ENCODE measurements at regions not wholly inside any gene's neighbourhood (a gene's known extent, or its start where the extent isn't known, plus 50 kb on each side); places are given as distances from the start of the nearest gene placed in this dataset.

GRCh38 chr9:134967547-134967930, 49.8 kb upstream of the FCN1 start:
- peak; percentile 49 for DNase-seq

DNA sequence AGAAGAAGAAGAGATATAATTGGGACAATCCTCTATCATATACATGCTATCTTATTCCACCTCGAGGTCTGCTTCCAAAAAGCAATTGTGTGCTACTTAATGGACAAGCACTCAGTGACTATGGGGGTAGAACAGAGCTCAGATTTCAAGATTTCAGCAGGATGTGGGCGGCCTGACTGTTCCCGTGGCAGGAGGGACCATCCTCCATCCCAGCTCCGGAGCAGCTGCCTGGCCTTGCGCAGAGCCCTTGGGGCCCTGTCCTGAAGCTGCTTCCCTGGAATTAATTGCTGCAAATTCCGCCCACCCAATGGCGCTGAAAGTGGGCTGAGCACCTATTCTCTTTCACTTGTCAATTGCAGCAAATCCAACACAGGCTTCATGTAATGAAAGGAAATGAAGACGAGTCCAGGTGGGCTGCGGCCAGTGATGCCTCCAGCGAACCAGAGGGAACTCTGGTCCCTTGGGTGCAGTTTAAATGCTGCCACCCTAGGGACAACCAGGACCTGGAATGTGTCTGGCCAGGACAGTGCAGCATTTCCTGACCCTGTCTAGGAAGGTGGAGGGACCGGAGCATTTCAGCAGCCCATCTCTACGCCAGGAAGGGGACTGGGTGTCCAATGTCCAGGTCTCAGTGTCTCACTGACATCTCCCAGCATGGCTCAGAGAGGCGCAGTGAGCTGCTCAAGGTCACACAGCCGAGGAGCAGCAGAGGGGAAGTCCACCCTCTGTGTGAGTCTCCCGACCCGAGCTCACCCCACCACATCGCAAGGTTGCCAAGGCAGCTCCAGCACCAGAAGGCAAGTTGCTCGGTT, 50.5 kb upstream of the FCN1 start:
- no peak for DNase-seq

- DNase-seq = no peak
Measured at GRCh38 chr9:134968823-134969090, 51.0 kb upstream of the FCN1 start.

DNA sequence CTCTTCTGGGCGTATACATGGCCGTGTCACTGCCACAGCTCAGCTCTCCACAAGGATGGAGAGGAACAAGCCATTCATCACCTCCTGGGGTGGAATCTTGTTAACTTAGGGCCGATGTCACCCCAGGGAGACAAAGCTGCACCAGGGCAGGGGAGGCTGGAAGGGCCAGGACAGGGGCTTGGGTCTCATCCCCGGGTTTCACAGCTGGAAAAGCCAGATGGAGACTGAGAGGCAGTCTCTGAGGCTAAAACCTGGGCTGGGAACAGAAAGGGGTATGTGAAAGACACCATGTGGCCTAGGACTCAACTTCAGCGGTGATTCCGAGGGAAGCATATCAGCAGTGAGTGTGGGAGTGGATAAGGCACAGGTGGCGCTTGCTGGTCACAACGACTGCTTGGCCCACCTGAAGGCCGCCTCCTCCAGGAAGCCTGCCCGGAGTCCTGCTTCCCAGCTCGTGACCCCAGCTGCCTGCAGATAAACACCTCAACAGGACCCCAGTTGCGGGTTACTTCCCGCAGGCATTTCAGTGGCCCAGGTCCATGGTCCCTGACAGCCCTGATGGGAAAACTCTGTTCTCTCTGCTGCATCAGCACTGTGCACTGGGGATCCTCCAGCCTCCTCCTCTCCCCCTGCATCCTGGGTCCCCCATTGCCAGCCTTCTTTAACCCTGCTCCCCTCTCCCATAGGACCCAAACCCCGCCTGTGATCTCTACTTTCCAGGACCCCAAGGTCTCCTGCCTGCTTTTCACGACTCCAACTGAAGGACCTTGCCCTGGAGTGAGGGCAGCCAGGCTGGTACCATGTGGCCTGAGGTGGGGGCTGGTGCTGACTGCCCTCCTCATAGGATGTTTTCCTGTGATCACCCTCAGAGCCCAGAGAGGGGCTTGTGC, 51.7 kb upstream of the FCN1 start:
- no peak for DNase-seq

DNA sequence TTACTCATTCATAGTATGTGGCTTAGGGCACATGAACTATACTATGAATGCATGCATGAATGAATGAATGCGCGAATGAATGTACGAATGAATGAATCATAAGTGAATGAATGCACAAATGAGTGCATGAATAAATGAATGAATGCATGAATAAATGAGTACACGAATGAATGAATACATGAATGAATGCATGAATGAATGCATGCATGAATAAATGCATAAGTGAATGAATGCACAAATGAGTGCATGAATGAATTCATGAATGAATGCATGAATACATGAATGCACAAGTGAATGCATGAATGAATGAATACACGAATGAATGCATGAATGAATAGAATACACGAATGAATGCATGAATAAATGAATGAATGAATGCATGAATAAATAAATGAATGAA, 52.5 kb upstream of the FCN1 start:
- no peak for DNase-seq

GRCh38 chr9:134970719-134971118, 53.0 kb upstream of the FCN1 start:
- DNase-seq = no peak

- no peak for DNase-seq
Measured at GRCh38 chr9:134971196-134971595, 53.5 kb upstream of the FCN1 start.

DNA sequence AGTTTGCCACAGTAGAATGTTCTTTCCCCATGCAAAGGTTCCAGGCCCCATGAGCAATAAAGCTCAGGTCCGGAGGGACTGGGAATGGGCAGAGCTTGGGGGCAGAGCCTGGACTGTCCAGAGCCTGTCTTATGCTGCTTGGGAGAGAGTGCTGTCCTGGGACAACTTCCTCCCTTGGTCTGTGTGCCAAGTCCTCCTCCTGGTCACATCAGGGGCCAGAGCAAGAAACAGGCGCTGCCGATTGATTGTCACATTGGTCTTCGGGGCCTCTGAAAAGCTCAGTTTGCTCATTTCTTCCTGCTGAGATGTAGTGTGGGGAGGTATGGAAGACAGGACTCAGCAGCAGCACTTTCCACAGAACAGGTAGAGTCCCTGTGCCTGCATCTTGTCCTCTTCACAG, 54.0 kb upstream of the FCN1 start:
- DNase-seq = no peak

DNA sequence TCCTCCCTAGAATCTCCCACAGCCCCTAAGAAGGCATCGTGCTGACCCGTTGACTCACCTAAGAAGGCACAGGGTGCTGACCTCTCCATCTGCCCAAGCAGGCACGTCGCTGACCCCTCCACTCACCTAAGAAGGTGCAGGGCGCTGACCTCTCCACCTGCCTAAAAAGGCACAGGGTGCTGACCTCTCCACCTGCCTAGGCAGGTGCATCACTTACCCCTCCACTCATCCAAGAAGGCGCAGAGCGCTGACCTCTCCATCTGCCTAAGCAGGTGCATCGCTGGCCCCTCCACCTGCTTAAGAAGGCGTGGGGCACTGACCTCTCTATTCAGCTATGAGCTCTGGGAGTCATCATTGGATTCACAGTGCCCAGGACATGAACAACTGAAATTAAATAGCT, 54.4 kb upstream of the FCN1 start:
- no peak for DNase-seq

GRCh38 chr9:134975253-134975652, 57.5 kb upstream of the FCN1 start:
- DNase-seq = no peak

DNA sequence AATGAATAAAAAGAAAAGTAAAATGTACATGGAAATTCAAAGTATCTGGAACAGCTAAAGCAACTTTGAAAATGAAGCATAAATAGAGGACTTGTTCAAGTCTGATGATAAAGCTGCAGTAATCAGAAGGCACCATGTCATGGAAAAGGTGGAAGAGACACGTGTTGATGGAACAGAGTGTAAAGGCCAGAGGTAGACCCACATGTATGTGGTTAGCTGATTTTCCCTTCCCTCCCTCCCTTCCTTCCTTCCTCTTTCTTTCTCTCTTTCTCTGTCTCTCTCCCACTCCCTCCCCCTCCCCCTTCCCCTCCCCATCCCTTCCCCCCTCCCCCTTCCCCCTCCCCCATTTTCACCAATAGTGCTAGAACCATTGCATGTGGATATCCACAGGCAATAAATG, 58.7 kb upstream of the FCN1 start:
- DNase-seq = no peak

DNA sequence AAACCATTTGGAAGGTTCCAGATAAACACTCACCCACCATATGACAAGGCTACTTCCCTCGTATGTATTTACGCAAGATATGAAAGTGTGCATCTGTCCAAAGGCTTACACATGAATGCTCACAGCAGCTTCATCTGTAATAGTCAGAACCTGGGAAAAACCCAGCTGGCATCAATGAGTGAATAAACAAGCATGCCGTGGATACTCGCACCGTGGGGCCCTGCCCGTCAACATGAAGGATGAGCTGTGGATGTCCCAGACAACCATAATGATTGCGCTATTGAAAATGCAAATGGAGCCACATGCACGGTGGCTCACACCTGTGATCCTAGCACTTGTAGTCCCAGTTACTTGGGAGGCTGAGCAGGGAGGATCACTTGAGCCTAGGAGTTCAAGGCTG, 60.6 kb upstream of the FCN1 start:
- no peak for DNase-seq

DNA sequence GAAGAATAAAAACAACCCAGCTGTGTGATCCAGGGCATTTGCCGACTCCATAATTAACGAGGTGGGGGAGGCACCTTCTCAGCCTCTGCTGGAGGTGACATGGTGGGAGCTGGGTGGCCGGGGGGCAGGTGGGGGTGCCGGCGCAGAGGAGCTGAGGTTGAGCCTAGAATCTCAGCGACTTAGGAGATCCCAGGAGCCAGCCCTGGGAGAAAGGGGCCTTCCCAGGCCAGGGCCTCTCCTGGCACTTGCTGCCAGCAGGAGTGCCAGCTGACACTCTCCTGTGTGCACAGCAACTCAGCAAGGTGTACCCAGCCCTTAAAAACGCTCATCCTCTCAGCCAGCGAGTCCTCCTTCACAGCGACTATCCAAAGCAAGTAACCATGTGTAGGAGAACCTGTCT, 62.8 kb upstream of the FCN1 start:
- DNase-seq = no peak

GRCh38 chr9:134980991-134981390, 63.3 kb upstream of the FCN1 start:
- no peak for DNase-seq

DNA sequence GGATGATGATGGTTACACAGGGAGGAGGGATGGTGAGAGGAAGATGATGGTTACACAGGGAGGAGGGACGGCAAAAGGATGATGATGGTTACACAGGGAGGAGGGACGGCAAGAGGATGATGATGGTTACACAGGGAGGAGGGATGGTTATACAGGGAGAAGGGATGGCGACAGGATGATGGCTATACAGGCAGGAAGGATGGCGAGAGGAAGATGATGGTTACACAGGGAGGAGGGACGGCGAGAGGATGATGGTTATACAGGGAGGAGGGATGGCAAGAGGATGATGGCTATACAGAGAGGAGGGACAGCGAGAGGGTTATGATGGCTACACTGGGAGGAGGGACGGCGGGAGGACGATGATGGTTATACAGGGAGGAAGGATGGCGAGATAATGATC, 64.1 kb upstream of the FCN1 start:
- no peak for DNase-seq

- DNase-seq = no peak
Measured at GRCh38 chr9:134982311-134982710, 64.6 kb upstream of the FCN1 start.

DNA sequence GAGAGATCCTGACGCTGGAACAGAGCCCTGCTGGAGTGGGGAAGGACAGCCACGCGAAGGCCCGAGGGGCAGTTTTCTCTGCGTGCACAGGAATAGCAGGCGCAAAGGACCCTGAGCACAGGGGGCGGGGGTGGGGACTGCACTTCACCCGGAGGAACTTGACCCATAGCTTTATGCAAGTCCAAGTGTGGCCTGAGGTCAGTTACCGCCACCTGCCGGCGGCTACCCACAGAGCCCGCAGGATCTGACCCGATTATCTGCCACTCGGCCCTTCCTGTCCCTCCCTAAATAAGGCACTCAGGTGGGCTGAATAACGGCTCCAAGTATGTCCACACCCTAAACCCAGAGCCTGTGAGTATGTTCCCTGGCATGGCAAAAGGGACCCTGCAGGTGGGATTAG, 65.4 kb upstream of the FCN1 start:
- peak; percentile 63 for DNase-seq

DNA sequence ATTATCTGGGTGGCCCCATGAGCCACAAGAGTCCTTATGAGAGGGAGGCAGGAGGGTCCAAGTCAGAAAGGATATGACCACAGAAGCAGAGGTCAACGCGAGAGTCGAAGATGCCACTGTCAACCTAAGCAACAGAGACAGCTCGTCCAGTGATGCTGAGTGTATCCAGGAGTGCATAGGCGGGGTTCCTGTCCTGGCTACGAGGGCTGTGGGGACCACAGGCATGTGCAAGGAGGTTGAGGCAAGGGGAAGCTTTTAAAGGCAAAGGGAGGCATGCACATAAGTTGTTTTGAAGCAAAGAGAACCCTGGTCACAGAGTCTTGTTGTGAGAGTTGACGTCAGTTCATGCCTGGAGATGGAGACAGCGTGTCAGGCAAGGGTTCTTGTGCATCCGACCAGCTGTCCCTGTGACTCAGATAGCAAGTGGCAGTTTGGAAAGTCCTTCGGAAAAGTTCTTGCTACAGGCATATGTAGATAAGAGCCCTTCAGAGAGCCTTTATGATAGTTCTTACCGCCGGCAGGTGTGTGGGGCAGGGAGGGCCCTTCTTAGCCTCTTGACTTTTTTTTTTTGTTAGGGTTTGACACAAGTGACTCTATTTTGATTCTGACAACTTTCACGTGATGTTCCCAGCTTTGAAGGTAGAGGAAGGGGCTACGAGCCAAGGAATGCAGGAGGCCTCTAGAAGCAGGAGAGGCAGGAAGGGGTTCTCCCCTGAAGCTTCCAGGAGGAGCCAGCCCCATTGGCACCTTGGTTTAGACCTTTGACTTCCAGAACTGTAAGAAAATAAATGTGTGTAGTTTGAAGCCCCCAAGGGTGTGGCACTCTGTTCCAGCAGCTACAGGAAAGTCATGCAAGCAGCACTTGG, 66.0 kb upstream of the FCN1 start:
- no peak for DNase-seq

DNA sequence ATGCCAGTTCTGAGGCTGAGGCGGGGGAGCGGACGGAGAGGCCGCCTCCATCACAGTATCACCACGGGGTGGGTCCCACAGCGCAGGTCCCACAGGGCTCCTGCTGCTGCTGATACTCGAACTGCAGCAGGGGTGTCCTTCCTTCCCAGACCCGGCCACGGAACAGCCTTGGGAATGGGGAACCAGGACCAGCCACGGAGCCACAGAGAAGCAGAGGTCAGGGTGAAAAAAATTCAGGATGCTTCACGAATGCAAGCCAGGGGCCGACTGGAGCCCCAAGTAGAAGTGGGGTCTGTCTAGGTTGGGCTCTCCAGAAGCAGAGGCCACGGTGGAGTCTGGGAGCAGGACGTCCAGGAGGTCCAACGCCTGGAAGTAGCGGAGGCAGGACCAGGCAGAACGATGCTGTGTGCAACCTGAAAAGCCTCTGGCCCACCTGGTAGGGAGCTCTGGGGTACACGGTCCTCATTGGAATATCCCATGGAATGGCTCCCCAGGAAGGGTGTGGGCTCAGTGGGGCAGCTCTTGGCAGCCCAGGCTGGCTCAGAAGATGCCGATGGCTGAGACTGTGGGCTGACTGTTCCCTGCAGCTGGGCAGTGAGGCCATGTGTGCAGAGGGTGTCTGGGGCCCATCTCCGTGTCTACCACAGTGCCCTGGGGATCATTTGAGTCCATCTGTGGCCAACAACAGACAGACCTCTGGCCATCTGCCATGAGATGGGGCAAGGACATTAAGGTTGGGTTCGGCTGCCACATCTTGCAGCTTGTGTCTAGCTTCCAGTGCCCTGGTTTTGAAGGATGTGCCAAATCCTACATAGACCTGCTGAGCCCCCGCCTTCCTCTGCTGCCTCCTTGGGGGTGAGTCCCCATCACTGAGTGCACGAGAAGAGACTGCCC, 66.9 kb upstream of the FCN1 start:
- no peak for DNase-seq

DNA sequence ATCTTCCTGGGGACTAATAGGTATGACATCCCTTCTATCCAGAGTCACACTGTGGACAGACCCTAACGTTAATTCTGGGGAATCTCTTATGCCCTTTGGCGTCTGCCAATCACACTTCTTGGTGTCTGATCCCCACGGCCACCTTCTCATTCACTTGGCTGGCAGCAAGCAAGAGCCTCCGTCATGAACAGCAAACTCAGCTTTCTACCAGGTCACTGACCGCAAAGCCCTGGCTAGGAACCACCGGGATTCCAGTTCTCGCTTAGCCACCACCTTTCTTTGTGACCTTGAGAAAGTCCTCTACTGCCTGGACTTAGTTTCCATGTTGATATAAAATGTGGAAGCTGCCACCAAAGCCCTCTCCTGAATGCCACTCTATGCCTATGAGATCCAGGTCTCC, 67.7 kb upstream of the FCN1 start:
- no peak for DNase-seq

GRCh38 chr9:134986957-134987356, 69.2 kb upstream of the FCN1 start:
- DNase-seq = no peak

DNA sequence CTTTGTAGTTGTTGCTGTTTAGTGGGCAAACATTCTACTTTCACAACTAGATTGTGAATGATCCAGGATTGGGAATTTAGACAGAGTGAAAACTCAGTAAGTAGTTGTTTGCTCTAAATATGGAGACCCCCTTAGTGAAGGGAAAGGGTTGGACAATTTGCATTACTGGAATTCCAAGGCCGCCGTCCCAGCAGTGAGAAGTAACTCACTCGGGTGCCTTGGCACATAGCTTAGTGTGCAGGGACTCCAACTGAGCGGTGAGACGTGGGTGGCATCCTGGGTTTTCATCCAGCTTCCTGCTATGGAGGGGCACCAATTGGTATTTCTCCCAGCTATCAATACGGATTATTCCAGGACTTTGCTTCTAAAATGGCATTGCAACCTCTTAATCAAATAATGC, 69.7 kb upstream of the FCN1 start:
- no peak for DNase-seq

Measured in inflammatory macrophage treated with lipopolysaccharide for 4 hours (primary cell).